ENCODE measurements at regions not wholly inside any gene's neighbourhood (a gene's known extent, or its start where the extent isn't known, plus 50 kb on each side); places are given as distances from the start of the nearest gene placed in this dataset.
A peak's percentile ranks its signal among the peaks of the same experiment; 100 is the strongest.

- no peak overlapping the region for H3K4me3 ChIP-seq
- no peaks in the 10 kb centered on the region for H3K36me3 ChIP-seq
- peaks cover 3% of the 10 kb centered on the region for H3K4me1 ChIP-seq (ENCODE audit: insufficient read depth)
- TF ChIP-seq POLR2A (IDR thresholded peaks at IDR 0.05) (no peak), EP300 (IDR thresholded peaks at IDR 0.05) (no peak), CTCF (IDR thresholded peaks at IDR 0.05) (no peak)
- H3K27me3 ChIP-seq, result no peaks in the 10 kb centered on the region
- no peak for DNase-seq
- intact Hi-C loops (cut with DNase I), result no loop called here
- H3K9me3 ChIP-seq, result no peaks in the 10 kb centered on the region
- 22 to 52% (median 37%) methylated on average over 2 of the region's 2 CpGs for WGBS, 3 donors
- no peak overlapping the region for H3K27ac ChIP-seq
These were observed 420.7 kb upstream of the USP24 start for GRCh38 chr1:55635856-55636255.

- Histone ChIP-seq H3K4me3 (no peak overlapping the region), H3K27me3 (no peaks in the 10 kb centered on the region), H3K4me1 (ENCODE audit: insufficient read depth) (peaks cover 3% of the 10 kb centered on the region), H3K36me3 (no peaks in the 10 kb centered on the region), H3K9me3 (no peaks in the 10 kb centered on the region), H3K27ac (no peak overlapping the region)
- 85 to 96% (median 93%) methylated on average over 1 of the region's 1 CpG for WGBS, 3 donors
- peak in 3 of 5 donors; percentile 24 to 33 (median 27) for DNase-seq
- intact Hi-C loops (cut with DNase I), result no loop called here
- TF ChIP-seq POLR2A (IDR thresholded peaks at IDR 0.05), result no peak
- TF ChIP-seq EP300 (IDR thresholded peaks at IDR 0.05), result no peak
- TF ChIP-seq CTCF (IDR thresholded peaks at IDR 0.05), result no peak
These were observed 419.4 kb upstream of the USP24 start for GRCh38 chr1:55634516-55634915.

- no peaks in the 10 kb centered on the region for H3K9me3 ChIP-seq
- H3K4me3 ChIP-seq, result no peak overlapping the region
- no peak for DNase-seq
- no peaks in the 10 kb centered on the region for H3K27me3 ChIP-seq
- intact Hi-C loops (cut with DNase I), result no loop called here
- H3K4me1 ChIP-seq (ENCODE audit: insufficient read depth), result peaks cover 3% of the 10 kb centered on the region
- no peak overlapping the region for H3K27ac ChIP-seq
- H3K36me3 ChIP-seq, result no peaks in the 10 kb centered on the region
- 43 to 62% (median 49%) methylated on average over 2 of the region's 2 CpGs for WGBS, 3 donors
- no peak for TF ChIP-seq CTCF (IDR thresholded peaks at IDR 0.05)
These were observed 417.7 kb upstream of the USP24 start for GRCh38 chr1:55632906-55633305.

GRCh38 chr1:55632058-55632457 lies 416.9 kb upstream of the USP24 start:
- DNase-seq, result no peak
- Histone ChIP-seq H3K9me3 (no peaks in the 10 kb centered on the region), H3K4me3 (no peak overlapping the region), H3K4me1 (ENCODE audit: insufficient read depth) (peaks cover 3% of the 10 kb centered on the region), H3K36me3 (no peaks in the 10 kb centered on the region), H3K27ac (no peak overlapping the region), H3K27me3 (no peaks in the 10 kb centered on the region)
- TF ChIP-seq POLR2A (IDR thresholded peaks at IDR 0.05), result no peak
- intact Hi-C loops (cut with DNase I), result no loop called here
- WGBS, 3 donors, result 30 to 50% (median 31%) methylated on average over 3 of the region's 3 CpGs

GRCh38 chr1:55631509-55631908 lies 416.3 kb upstream of the USP24 start:
- intact Hi-C loops (cut with DNase I), result no loop called here
- H3K4me1 ChIP-seq (ENCODE audit: insufficient read depth), result peaks cover 3% of the 10 kb centered on the region
- no peak for DNase-seq
- no peaks in the 10 kb centered on the region for H3K36me3 ChIP-seq
- H3K27me3 ChIP-seq, result no peaks in the 10 kb centered on the region
- no peaks in the 10 kb centered on the region for H3K9me3 ChIP-seq
- WGBS, 3 donors, result 91 to 98% (median 93%) methylated on average over 2 of the region's 2 CpGs
- no peak overlapping the region for H3K27ac ChIP-seq
- no peak for TF ChIP-seq POLR2A (IDR thresholded peaks at IDR 0.05)
- TF ChIP-seq EP300 (IDR thresholded peaks at IDR 0.05), result no peak
- TF ChIP-seq CTCF (IDR thresholded peaks at IDR 0.05), result no peak
- H3K4me3 ChIP-seq, result no peak overlapping the region

Data from ovary (tissue), 7 donors.